ENCODE measurements at regions not wholly inside any gene's neighbourhood (a gene's known extent, or its start where the extent isn't known, plus 50 kb on each side); places are given as distances from the start of the nearest gene placed in this dataset.
"Not testable (repeated sequence)": the region's sequence is repeated elsewhere in the genome, so short reads cannot be mapped to it uniquely, and the experiment has no call there.

DNA sequence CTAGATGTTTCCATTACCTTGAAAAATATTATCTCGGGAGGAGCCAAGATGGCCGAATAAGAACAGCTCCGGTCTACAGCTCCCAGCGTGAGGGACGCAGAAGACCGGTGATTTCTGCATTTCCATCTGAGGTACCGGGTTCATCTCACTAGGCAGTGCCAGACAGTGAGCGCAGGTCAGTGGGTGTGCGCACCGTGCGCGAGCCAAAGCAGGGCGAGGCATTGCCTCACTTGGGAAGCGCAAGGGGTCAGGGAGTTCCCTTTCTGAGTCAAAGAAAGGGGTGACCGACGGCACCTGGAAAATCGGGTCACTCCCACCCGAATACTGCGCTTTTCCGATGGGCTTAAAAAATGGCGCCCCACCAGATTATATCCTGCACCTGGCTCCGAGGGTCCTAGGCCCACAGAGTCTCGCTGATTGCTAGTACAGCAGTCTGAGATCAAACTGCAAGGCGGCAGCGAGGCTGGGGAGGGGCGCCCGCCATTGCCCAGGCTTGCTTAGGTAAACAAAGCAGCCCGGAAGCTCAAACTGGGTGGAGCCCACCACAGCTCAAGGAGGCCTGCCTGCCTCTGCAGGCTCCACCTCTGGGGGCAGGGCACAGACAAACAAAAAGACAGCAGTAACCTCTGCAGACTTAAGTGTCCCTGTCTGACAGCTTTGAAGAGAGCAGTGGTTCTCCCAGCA, 367.8 kb downstream of the NR2F1-AS1 start:
- DNase-seq: not testable (repeated sequence)

DNA sequence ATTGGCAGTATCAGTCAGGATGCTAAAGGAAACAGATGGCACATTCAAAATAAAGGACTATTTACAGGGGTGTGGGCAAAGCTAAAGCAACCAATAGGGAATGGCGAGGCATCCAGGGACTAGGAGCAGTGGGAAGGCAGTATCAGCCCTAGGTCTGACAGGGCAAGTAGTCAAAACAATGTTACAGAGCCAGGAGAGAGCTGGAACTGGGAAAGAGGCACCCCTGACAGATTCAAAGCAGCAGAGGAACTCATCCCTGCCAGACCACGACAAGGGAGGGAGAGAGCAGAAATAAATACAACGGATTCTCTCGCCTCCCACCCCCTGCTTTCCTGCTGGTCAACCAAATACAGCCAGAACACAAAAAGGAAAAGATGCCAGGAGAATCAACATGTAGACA, 371.5 kb downstream of the NR2F1-AS1 start:
- DNase-seq: no peak

DNA sequence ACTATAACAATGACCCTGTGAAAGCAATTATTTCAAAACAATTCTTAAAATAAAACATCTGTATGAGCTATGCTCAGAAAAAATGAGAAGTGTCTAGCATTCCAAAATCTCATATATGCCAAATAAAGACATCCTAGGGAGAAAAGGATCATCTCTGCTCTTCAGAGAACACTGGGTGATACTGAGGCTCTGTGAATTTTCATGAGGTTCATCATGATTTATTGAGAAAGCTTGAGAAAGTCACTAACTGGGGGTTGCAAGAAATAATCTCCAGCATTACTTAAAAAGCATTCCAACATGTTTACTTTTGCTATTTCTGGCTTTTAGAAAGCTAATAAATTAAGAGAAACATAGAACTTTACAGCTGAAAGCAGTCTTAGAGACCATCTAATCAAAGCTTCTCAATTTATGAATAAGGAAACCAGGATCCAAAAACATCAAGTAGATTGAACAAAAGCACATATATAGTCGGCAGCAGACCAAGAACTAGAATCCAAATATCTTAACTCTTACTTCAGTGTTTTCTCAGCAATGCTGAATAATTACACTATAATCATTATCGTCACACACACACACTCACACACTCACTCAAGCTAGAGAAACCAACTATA, 372.8 kb downstream of the NR2F1-AS1 start:
- DNase-seq: no peak

- DNase-seq: no peak
These were observed 374.8 kb downstream of the NR2F1-AS1 start for GRCh38 chr5:93206203-93206602.

- no peak for DNase-seq
These were observed 380.0 kb downstream of the NR2F1-AS1 start for GRCh38 chr5:93201061-93201460.

- DNase-seq: no peak
These were observed 384.0 kb downstream of the NR2F1-AS1 start for GRCh38 chr5:93196986-93197385.

- DNase-seq: no peak
These were observed 387.3 kb downstream of the NR2F1-AS1 start for GRCh38 chr5:93193431-93194347.

GRCh38 chr5:93192683-93193082, 388.3 kb downstream of the NR2F1-AS1 start:
- DNase-seq: no peak

GRCh38 chr5:93192087-93192486, 388.9 kb downstream of the NR2F1-AS1 start:
- DNase-seq: no peak

- no peak for DNase-seq
These were observed 389.8 kb downstream of the NR2F1-AS1 start for GRCh38 chr5:93191035-93191817.

GRCh38 chr5:93189707-93190120, 391.3 kb downstream of the NR2F1-AS1 start:
- DNase-seq: no peak

- DNase-seq: no peak
These were observed 392.0 kb downstream of the NR2F1-AS1 start for GRCh38 chr5:93188876-93189485.

- no peak for DNase-seq
These were observed 394.8 kb downstream of the NR2F1-AS1 start for GRCh38 chr5:93186076-93186682.

GRCh38 chr5:93184041-93184440, 397.0 kb downstream of the NR2F1-AS1 start:
- no peak for DNase-seq

GRCh38 chr5:93179466-93179865, 401.6 kb downstream of the NR2F1-AS1 start:
- DNase-seq: no peak

- DNase-seq: no peak
These were observed 406.1 kb downstream of the NR2F1-AS1 start for GRCh38 chr5:93174930-93175329.

- DNase-seq: no peak
These were observed 415.5 kb downstream of the NR2F1-AS1 start for GRCh38 chr5:93165559-93165958.

DNA sequence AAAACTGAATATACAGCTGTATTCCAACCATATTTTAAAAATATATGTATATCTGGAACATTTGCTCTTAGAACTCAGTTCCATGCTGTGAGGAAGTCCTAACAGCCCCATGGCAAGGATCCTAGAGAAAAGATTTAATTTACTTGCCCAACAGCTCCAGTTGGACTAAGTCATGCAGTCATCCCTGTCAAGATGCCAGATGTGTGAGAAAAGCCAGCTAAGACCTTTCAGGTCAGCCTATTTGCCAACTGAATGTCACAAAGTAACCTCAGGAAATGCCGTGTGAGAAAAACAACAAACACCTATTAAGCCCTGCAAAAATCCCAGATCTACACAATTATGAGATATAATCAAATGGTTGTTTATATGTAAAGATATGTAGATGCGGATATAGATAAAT, 416.3 kb downstream of the NR2F1-AS1 start:
- no peak for DNase-seq

GRCh38 chr5:93163010-93163663, 417.9 kb downstream of the NR2F1-AS1 start:
- no peak for DNase-seq

- DNase-seq: no peak
These were observed 419.1 kb downstream of the NR2F1-AS1 start for GRCh38 chr5:93161661-93162654.

Measured in DMS153 (cell line).